ENCODE measurements at regions not wholly inside any gene's neighbourhood (a gene's known extent, or its start where the extent isn't known, plus 50 kb on each side); places are given as distances from the start of the nearest gene placed in this dataset.

- no peak for TF ChIP-seq POLR2A (IDR thresholded peaks at IDR 0.05)
- TF ChIP-seq CTCF (IDR thresholded peaks at IDR 0.05): no peak
Observed at GRCh38 chr3:59299561-59299960, 249.7 kb upstream of the CFAP20DC start.

Measured in sigmoid colon (tissue), 3 donors.